B cell (primary cell): ENCODE measurements at regions not wholly inside any gene's neighbourhood (a gene's known extent, or its start where the extent isn't known, plus 50 kb on each side); places are given as distances from the start of the nearest gene placed in this dataset.

Experiments used
- EZH2 ChIP-seq: IDR thresholded peaks from 2 replicates; pipeline ENCODE4 v1.6.1; 2012; ENCODE audit warnings: borderline replicate concordance, low read depth, mild to moderate bottlenecking, moderate library complexity, low read length; ENCODE audit not compliant: insufficient read depth, poor library complexity, severe bottlenecking
- TF ChIP-seq, protein P1 (sequence below): fragments of 200-600 bp; IDR thresholded peaks from one replicate; pipeline ENCODE4 v1.8.0; 2022; ENCODE audit warnings: antibody characterized with exemption, mild to moderate bottlenecking

DNA sequence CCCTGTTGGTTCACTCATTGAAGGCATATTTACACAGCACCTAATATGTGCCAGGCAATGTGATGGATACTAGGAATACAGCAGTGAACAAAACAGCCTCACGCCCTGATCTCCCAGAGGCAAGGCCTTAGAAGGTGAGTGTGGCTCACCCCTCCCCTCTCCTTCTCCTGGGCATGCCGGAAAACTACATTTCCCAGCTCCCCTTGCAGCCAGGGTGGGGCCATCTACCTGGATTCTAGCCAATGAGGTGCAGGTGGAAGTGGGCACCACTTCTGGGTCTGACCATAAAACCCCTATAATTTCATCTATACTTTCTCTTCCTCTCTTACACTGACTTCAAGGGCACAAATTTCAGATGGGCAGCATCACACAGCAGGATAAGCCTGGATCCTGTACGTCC is 63.8 kb downstream of the FBXO2 start:
- TF ChIP-seq, protein P1, sequence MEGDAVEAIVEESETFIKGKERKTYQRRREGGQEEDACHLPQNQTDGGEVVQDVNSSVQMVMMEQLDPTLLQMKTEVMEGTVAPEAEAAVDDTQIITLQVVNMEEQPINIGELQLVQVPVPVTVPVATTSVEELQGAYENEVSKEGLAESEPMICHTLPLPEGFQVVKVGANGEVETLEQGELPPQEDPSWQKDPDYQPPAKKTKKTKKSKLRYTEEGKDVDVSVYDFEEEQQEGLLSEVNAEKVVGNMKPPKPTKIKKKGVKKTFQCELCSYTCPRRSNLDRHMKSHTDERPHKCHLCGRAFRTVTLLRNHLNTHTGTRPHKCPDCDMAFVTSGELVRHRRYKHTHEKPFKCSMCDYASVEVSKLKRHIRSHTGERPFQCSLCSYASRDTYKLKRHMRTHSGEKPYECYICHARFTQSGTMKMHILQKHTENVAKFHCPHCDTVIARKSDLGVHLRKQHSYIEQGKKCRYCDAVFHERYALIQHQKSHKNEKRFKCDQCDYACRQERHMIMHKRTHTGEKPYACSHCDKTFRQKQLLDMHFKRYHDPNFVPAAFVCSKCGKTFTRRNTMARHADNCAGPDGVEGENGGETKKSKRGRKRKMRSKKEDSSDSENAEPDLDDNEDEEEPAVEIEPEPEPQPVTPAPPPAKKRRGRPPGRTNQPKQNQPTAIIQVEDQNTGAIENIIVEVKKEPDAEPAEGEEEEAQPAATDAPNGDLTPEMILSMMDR: no peak
- no peak for TF ChIP-seq EZH2
